Astrocyte (in vitro differentiated cells and primary cell): ENCODE measurements at regions not wholly inside any gene's neighbourhood (a gene's known extent, or its start where the extent isn't known, plus 50 kb on each side); places are given as distances from the start of the nearest gene placed in this dataset.

Experiments
- CTCF ChIP-seq: IDR thresholded peaks from 2 replicates; pipeline ENCODE4 v1.5.1; 2011; ENCODE audit warnings: low read depth, mild to moderate bottlenecking, inconsistent platforms, low read length, moderate library complexity; ENCODE audit not compliant: insufficient read depth
- EZH2 ChIP-seq: IDR thresholded peaks from 2 replicates; pipeline ENCODE4 v1.6.1; 2012; ENCODE audit warnings: mild to moderate bottlenecking, low read length, inconsistent platforms; ENCODE audit not compliant: insufficient read depth

- TF ChIP-seq CTCF, result no peak
- TF ChIP-seq EZH2, result no peak
These were observed 194.2 kb upstream of the MEX3C start for GRCh38 chr18:51391731-51392130.
